ENCODE measurements at regions not wholly inside any gene's neighbourhood (a gene's known extent, or its start where the extent isn't known, plus 50 kb on each side); places are given as distances from the start of the nearest gene placed in this dataset.
"Not testable (repeated sequence)": the region's sequence is repeated elsewhere in the genome, so short reads cannot be mapped to it uniquely, and the experiment has no call there.

- CTCF ChIA-PET, result interaction anchor here (1.0 kb wide), 1 partner anchor 34 kb away, joined by 3 read pairs; no protein-coding TSS in a partner anchor
Observed at GRCh38 chr1:114248162-114248561, 94.5 kb upstream of the SYT6 start.

GRCh38 chr1:114242531-114243210 lies 89.0 kb upstream of the SYT6 start:
- H3K4me3 ChIP-seq (ENCODE audit: low read depth, low read length); POLR2A ChIA-PET: not testable (repeated sequence)

More at GRCh38 chr1:114248162-114248561, 94.5 kb upstream of the SYT6 start:
- no peaks in the 10 kb centered on the region for H3K9me3 ChIP-seq (ENCODE audit: control insufficient read depth, insufficient read depth, low read depth, low read length)
- POLR2A ChIA-PET, result no interaction called here
- no peak for TF ChIP-seq ZNF585B (tag by site-specific recombination; IDR thresholded peaks at IDR 0.05)
- TF ChIP-seq ZFHX2 (tag by site-specific recombination; conservative IDR thresholded peaks at IDR 0.05), result peak; percentile 75
- TF ChIP-seq REST (tag by site-specific recombination; IDR thresholded peaks at IDR 0.05), result no peak
- no peak for TF ChIP-seq ZBTB48 (tag by site-specific recombination; IDR thresholded peaks at IDR 0.05)
- TF ChIP-seq ZNF692 (tag by site-specific recombination; IDR thresholded peaks at IDR 0.05), result no peak
- no peak for TF ChIP-seq ZBTB20 (tag by site-specific recombination; IDR thresholded peaks at IDR 0.05)
- TF ChIP-seq ZNF785 (tag by site-specific recombination; IDR thresholded peaks at IDR 0.05), result no peak
- no peak for TF ChIP-seq KLF1 (tag by site-specific recombination; IDR thresholded peaks at IDR 0.05)
- TF ChIP-seq EGR2 (tag by site-specific recombination; IDR thresholded peaks at IDR 0.05; ENCODE audit: low read depth), result peak; percentile 81
- TF ChIP-seq ZNF48 (tag by site-specific recombination; IDR thresholded peaks at IDR 0.05), result no peak
- no peak for TF ChIP-seq ZNF76 (tag by site-specific recombination; IDR thresholded peaks at IDR 0.05; ENCODE audit: borderline replicate concordance, low read depth)
- no peak for TF ChIP-seq ZFP41 (tag by site-specific recombination; IDR thresholded peaks at IDR 0.05; ENCODE audit: borderline replicate concordance)
- no peak for TF ChIP-seq GLI4 (tag by site-specific recombination; IDR thresholded peaks at IDR 0.05)
- H3K27ac ChIP-seq (ENCODE audit: extremely low read depth, low read depth, low read length), result no peak overlapping the region
- H3K4me1 ChIP-seq (ENCODE audit: control insufficient read depth, insufficient read depth, low read length), result no peaks in the 10 kb centered on the region
- H3K4me3 ChIP-seq (ENCODE audit: low read depth, low read length), result no peak overlapping the region
- H3K36me3 ChIP-seq (ENCODE audit: control insufficient read depth in 2 of 2, insufficient read depth in 1 of 2, low read length in 2 of 2), result no peaks in the 10 kb centered on the region

GRCh38 chr1:114238053-114238452 lies 84.4 kb upstream of the SYT6 start:
- Histone ChIP-seq H3K4me1 (ENCODE audit: control insufficient read depth, insufficient read depth, low read length) (no peaks in the 10 kb centered on the region), H3K27ac (ENCODE audit: extremely low read depth, low read depth, low read length) (no peak overlapping the region), H3K36me3 (ENCODE audit: control insufficient read depth in 2 of 2, insufficient read depth in 1 of 2, low read length in 2 of 2) (no peaks in the 10 kb centered on the region), H3K4me3 (ENCODE audit: low read depth, low read length) (no peak overlapping the region), H3K9me3 (ENCODE audit: control insufficient read depth, insufficient read depth, low read depth, low read length) (no peaks in the 10 kb centered on the region)
- ChIA-PET CTCF (interaction anchor here (0.5 kb wide), 1 partner anchor 31 kb away, joined by 3 read pairs; no protein-coding TSS in a partner anchor), POLR2A (no interaction called here)
- TF ChIP-seq GLIS1 (tag by site-specific recombination; IDR thresholded peaks at IDR 0.05), result no peak
- no peak for TF ChIP-seq KLF8 (tag by site-specific recombination; IDR thresholded peaks at IDR 0.05)
- TF ChIP-seq ZNF174 (tag by site-specific recombination; IDR thresholded peaks at IDR 0.05), result no peak
- TF ChIP-seq REPIN1 (tag by site-specific recombination; IDR thresholded peaks at IDR 0.05; ENCODE audit: low read depth), result no peak
- no peak for TF ChIP-seq ZFHX2 (tag by site-specific recombination; conservative IDR thresholded peaks at IDR 0.05)

More at GRCh38 chr1:114242531-114243210, 89.0 kb upstream of the SYT6 start:
- H3K9me3 ChIP-seq (ENCODE audit: control insufficient read depth, insufficient read depth, low read depth, low read length); H3K4me1 ChIP-seq (ENCODE audit: control insufficient read depth, insufficient read depth, low read length); H3K36me3 ChIP-seq (ENCODE audit: control insufficient read depth in 2 of 2, insufficient read depth in 1 of 2, low read length in 2 of 2); CTCF ChIA-PET; H3K27ac ChIP-seq (ENCODE audit: extremely low read depth, low read depth, low read length): not testable (repeated sequence)

All from HEK293 (cell line).